ENCODE measurements at regions not wholly inside any gene's neighbourhood (a gene's known extent, or its start where the extent isn't known, plus 50 kb on each side); places are given as distances from the start of the nearest gene placed in this dataset.

- Histone ChIP-seq H2AFZ (ENCODE audit: low read depth, low read length) (no peak overlapping the region), H3K9ac (ENCODE audit: low read length) (no peak overlapping the region), H4K20me1 (ENCODE audit: insufficient read depth, low read length) (no peaks in the 10 kb centered on the region), H3K27ac (ENCODE audit: low read depth, low read length) (no peak overlapping the region), H3K79me2 (ENCODE audit: insufficient read depth, low read length) (no peaks in the 10 kb centered on the region), H3K4me3 (ENCODE audit: insufficient read depth, low read depth, low read length) (no peak overlapping the region), H3K4me2 (ENCODE audit: low read length) (no peak overlapping the region), H3K9me3 (ENCODE audit: insufficient read depth, low read depth, low read length) (no peaks in the 10 kb centered on the region), H3K27me3 (ENCODE audit: insufficient read depth, low read length) (no peaks in the 10 kb centered on the region), H3K4me1 (ENCODE audit: insufficient read depth, low read length) (no peaks in the 10 kb centered on the region), H3K36me3 (ENCODE audit: insufficient read depth, low read length) (no peaks in the 10 kb centered on the region)
- no peak overlapping the region for H3K4me3 Mint-ChIP-seq (ENCODE audit: unreplicated experiment)
- H3K27me3 Mint-ChIP-seq (ENCODE audit: low read depth, unreplicated experiment) = peaks cover 9% of the 10 kb centered on the region
- TF ChIP-seq, protein P1, sequence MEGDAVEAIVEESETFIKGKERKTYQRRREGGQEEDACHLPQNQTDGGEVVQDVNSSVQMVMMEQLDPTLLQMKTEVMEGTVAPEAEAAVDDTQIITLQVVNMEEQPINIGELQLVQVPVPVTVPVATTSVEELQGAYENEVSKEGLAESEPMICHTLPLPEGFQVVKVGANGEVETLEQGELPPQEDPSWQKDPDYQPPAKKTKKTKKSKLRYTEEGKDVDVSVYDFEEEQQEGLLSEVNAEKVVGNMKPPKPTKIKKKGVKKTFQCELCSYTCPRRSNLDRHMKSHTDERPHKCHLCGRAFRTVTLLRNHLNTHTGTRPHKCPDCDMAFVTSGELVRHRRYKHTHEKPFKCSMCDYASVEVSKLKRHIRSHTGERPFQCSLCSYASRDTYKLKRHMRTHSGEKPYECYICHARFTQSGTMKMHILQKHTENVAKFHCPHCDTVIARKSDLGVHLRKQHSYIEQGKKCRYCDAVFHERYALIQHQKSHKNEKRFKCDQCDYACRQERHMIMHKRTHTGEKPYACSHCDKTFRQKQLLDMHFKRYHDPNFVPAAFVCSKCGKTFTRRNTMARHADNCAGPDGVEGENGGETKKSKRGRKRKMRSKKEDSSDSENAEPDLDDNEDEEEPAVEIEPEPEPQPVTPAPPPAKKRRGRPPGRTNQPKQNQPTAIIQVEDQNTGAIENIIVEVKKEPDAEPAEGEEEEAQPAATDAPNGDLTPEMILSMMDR (IDR thresholded peaks at IDR 0.05; ENCODE audit: insufficient read depth, low read depth, low read length) = no peak
- no peaks in the 10 kb centered on the region for H3K36me3 Mint-ChIP-seq (ENCODE audit: low read depth, unreplicated experiment)
- DNase-seq (ENCODE audit: low read depth) (no peak), FAIRE-seq (no peak)
- H3K9me3 Mint-ChIP-seq (ENCODE audit: unreplicated experiment) = peaks cover 3% of the 10 kb centered on the region
- H3K4me1 Mint-ChIP-seq (ENCODE audit: low read depth, unreplicated experiment) = no peaks in the 10 kb centered on the region
- no peak overlapping the region for H3K27ac Mint-ChIP-seq (ENCODE audit: unreplicated experiment)
Measured at GRCh38 chr14:37894463-37894862, 299.0 kb downstream of the TTC6 start.

DNA sequence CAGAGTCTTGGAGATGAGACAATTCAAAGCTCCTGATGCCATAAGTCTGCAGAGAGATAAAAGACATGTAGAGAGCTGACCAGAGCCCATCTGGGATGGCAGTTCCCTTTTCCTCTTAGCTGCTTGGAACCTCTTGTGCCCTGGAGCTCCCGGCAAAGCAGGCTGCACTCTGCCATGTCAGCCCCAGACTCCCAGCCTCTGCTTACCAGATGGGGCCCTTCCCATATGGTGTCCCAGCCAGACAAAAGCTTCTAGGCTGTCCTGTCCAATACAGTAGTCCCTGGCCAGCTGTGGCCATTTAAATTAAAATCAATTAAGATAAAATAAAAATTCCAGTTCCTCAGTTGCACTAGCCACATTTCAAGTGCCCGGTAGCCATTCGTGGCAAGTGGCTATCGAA lies 303.9 kb downstream of the TTC6 start:
- TF ChIP-seq, protein P1 (IDR thresholded peaks at IDR 0.05; ENCODE audit: insufficient read depth, low read depth, low read length) = no peak
- no peak for TF ChIP-seq EZH2 (IDR thresholded peaks at IDR 0.05; ENCODE audit: insufficient read depth, low read length)
- no peak overlapping the region for H3K9ac ChIP-seq (ENCODE audit: low read length)
- H3K9me3 Mint-ChIP-seq (ENCODE audit: unreplicated experiment) = no peaks in the 10 kb centered on the region
- no peak overlapping the region for H3K4me2 ChIP-seq (ENCODE audit: low read length)
- no peak overlapping the region for H3K4me3 Mint-ChIP-seq (ENCODE audit: unreplicated experiment)
- H3K4me1 Mint-ChIP-seq (ENCODE audit: low read depth, unreplicated experiment) = no peaks in the 10 kb centered on the region
- H3K4me1 ChIP-seq (ENCODE audit: insufficient read depth, low read length) = peaks cover 7% of the 10 kb centered on the region
- no peaks in the 10 kb centered on the region for H4K20me1 ChIP-seq (ENCODE audit: insufficient read depth, low read length)
- no peak overlapping the region for H3K27ac ChIP-seq (ENCODE audit: low read depth, low read length)
- H3K36me3 Mint-ChIP-seq (ENCODE audit: low read depth, unreplicated experiment) = no peaks in the 10 kb centered on the region
- H3K9me3 ChIP-seq (ENCODE audit: insufficient read depth, low read depth, low read length) = no peaks in the 10 kb centered on the region
- no peak overlapping the region for H3K4me3 ChIP-seq (ENCODE audit: insufficient read depth, low read depth, low read length)
- H3K27me3 ChIP-seq (ENCODE audit: insufficient read depth, low read length) = peaks cover 2% of the 10 kb centered on the region
- no peaks in the 10 kb centered on the region for H3K79me2 ChIP-seq (ENCODE audit: insufficient read depth, low read length)
- peaks cover 21% of the 10 kb centered on the region for H3K27me3 Mint-ChIP-seq (ENCODE audit: low read depth, unreplicated experiment)
- H3K27ac Mint-ChIP-seq (ENCODE audit: unreplicated experiment) = no peak overlapping the region
- FAIRE-seq (no peak), DNase-seq (ENCODE audit: low read depth) (no peak)
- no peaks in the 10 kb centered on the region for H3K36me3 ChIP-seq (ENCODE audit: insufficient read depth, low read length)
- no peak overlapping the region for H2AFZ ChIP-seq (ENCODE audit: low read depth, low read length)

- no peak overlapping the region for H3K27ac Mint-ChIP-seq (ENCODE audit: unreplicated experiment)
- DNase-seq (ENCODE audit: low read depth) = no peak
- H3K9ac ChIP-seq (ENCODE audit: low read length) = no peak overlapping the region
- H3K9me3 Mint-ChIP-seq (ENCODE audit: unreplicated experiment) = no peaks in the 10 kb centered on the region
- FAIRE-seq = no peak
- H2AFZ ChIP-seq (ENCODE audit: low read depth, low read length) = no peak overlapping the region
- H3K4me3 Mint-ChIP-seq (ENCODE audit: unreplicated experiment) = no peak overlapping the region
- no peaks in the 10 kb centered on the region for H3K79me2 ChIP-seq (ENCODE audit: insufficient read depth, low read length)
- H3K27me3 Mint-ChIP-seq (ENCODE audit: low read depth, unreplicated experiment) = peaks cover 21% of the 10 kb centered on the region
- no peak overlapping the region for H3K4me2 ChIP-seq (ENCODE audit: low read length)
- peaks cover 7% of the 10 kb centered on the region for H3K4me1 ChIP-seq (ENCODE audit: insufficient read depth, low read length)
- H3K27me3 ChIP-seq (ENCODE audit: insufficient read depth, low read length) = peaks cover 2% of the 10 kb centered on the region
- no peaks in the 10 kb centered on the region for H3K9me3 ChIP-seq (ENCODE audit: insufficient read depth, low read depth, low read length)
- no peaks in the 10 kb centered on the region for H4K20me1 ChIP-seq (ENCODE audit: insufficient read depth, low read length)
- H3K36me3 ChIP-seq (ENCODE audit: insufficient read depth, low read length) = no peaks in the 10 kb centered on the region
- H3K36me3 Mint-ChIP-seq (ENCODE audit: low read depth, unreplicated experiment) = no peaks in the 10 kb centered on the region
- H3K27ac ChIP-seq (ENCODE audit: low read depth, low read length) = no peak overlapping the region
- H3K4me1 Mint-ChIP-seq (ENCODE audit: low read depth, unreplicated experiment) = no peaks in the 10 kb centered on the region
- no peak overlapping the region for H3K4me3 ChIP-seq (ENCODE audit: insufficient read depth, low read depth, low read length)
- TF ChIP-seq EZH2 (IDR thresholded peaks at IDR 0.05; ENCODE audit: insufficient read depth, low read length) = no peak
- TF ChIP-seq, protein P1 (IDR thresholded peaks at IDR 0.05; ENCODE audit: insufficient read depth, low read depth, low read length) = no peak
Measured at GRCh38 chr14:37900561-37900960, 305.1 kb downstream of the TTC6 start.

Data from astrocyte (in vitro differentiated cells and primary cell).